HEK293 (cell line): ENCODE measurements at regions not wholly inside any gene's neighbourhood (a gene's known extent, or its start where the extent isn't known, plus 50 kb on each side); places are given as distances from the start of the nearest gene placed in this dataset.

Experiments
- CTCF ChIA-PET: fragments of 350-600 bp; formaldehyde crosslinking; extraction: SDS; loops from one replicate; lab custom pipeline; 2021; ENCODE audit warnings: antibody characterized with exemption; lab: Yijun Ruan, JAX
- POLR2A ChIA-PET: fragments of 300-600 bp; formaldehyde crosslinking; extraction: SDS; loops from one replicate; lab custom pipeline; 2020; ENCODE audit warnings: antibody characterized with exemption, inconsistent platforms; lab: Yijun Ruan, JAX
- H3K27ac ChIP-seq: fragments of 200-500 bp; sonication (Bioruptor generic); 2 replicates; pipeline ENCODE4 v1.5.1; 2014; ENCODE audit warnings: low read depth, low read length, control low read depth, inconsistent platforms; ENCODE audit errors: extremely low read depth
- H3K36me3 ChIP-seq, 2 experiments: fragments of 200-500 bp in 1 of 2; sonication (Bioruptor generic) in 1 of 2; 1 replicate in 1 of 2; 2 replicates in 1 of 2; pipeline ENCODE4 v1.5.1; 2014 to 2017; ENCODE audit warnings: inconsistent platforms in 2 of 2, low read length in 2 of 2; ENCODE audit not compliant: control insufficient read depth in 2 of 2, insufficient read depth in 1 of 2
- H3K4me1 ChIP-seq: fragments of 200-500 bp; sonication (Bioruptor generic); 2 replicates; pipeline ENCODE4 v1.5.1; 2014; ENCODE audit warnings: mild to moderate bottlenecking, low read length, inconsistent platforms; ENCODE audit not compliant: control insufficient read depth, insufficient read depth
- H3K4me3 ChIP-seq: 2 replicates; pipeline ENCODE4 v1.5.1; 2011; ENCODE audit warnings: low read depth, mild to moderate bottlenecking, control low read depth, low read length, moderate library complexity
- H3K9me3 ChIP-seq: fragments of 200-500 bp; sonication (Bioruptor generic); 2 replicates; pipeline ENCODE4 v1.5.1; 2014; ENCODE audit warnings: low read depth, low read length, inconsistent platforms; ENCODE audit not compliant: control insufficient read depth, insufficient read depth
- BCL11A ChIP-seq: fragments of 450-650 bp; formaldehyde crosslinking; IDR thresholded peaks from 2 replicates; pipeline ENCODE4 v1.5.1; 2016; ENCODE audit warnings: low read depth, missing biosample characterization, missing genetic modification characterization
- IKZF3 ChIP-seq: fragments of 450-650 bp; IDR thresholded peaks from 2 replicates; pipeline ENCODE4 v1.5.0; 2018; ENCODE audit warnings: missing biosample characterization, mild to moderate bottlenecking, missing genetic modification characterization, moderate library complexity
- KLF9 ChIP-seq: fragments of 450-650 bp; formaldehyde crosslinking; IDR thresholded peaks from 2 replicates; pipeline ENCODE4 v1.5.1; 2016; ENCODE audit warnings: missing biosample characterization, missing genetic modification characterization, low read depth
- OVOL3 ChIP-seq: fragments of 450-650 bp; formaldehyde crosslinking; IDR thresholded peaks from 2 replicates; pipeline ENCODE4 v1.5.1; 2016; ENCODE audit warnings: missing biosample characterization, missing genetic modification characterization
- TRIM28 ChIP-seq: IDR thresholded peaks from 2 replicates; pipeline ENCODE4 v1.6.1; 2011; ENCODE audit warnings: low read length, control low read depth, borderline replicate concordance
- ZBTB20 ChIP-seq: fragments of 450-650 bp; formaldehyde crosslinking; IDR thresholded peaks from 2 replicates; pipeline ENCODE4 v1.5.1; 2016; ENCODE audit warnings: missing biosample characterization, missing genetic modification characterization
- ZFP3 ChIP-seq: fragments of 450-650 bp; formaldehyde crosslinking; IDR thresholded peaks from 2 replicates; pipeline ENCODE4 v1.5.1; 2016; ENCODE audit warnings: low read depth, missing biosample characterization, missing genetic modification characterization
- ZFP37 ChIP-seq: fragments of 450-650 bp; formaldehyde crosslinking; IDR thresholded peaks from 2 replicates; pipeline ENCODE4 v1.5.1; 2016; ENCODE audit warnings: missing biosample characterization, missing genetic modification characterization
- ZNF132 ChIP-seq: fragments of 450-650 bp; formaldehyde crosslinking; IDR thresholded peaks from 2 replicates; pipeline ENCODE4 v1.5.1; 2017; ENCODE audit warnings: missing biosample characterization, missing genetic modification characterization, borderline replicate concordance
- ZNF175 ChIP-seq: fragments of 450-650 bp; formaldehyde crosslinking; IDR thresholded peaks from 2 replicates; pipeline ENCODE4 v1.5.1; 2016; ENCODE audit warnings: missing biosample characterization, missing genetic modification characterization
- ZNF2 ChIP-seq: fragments of 450-650 bp; formaldehyde crosslinking; IDR thresholded peaks from 2 replicates; pipeline ENCODE4 v1.5.1; 2016; ENCODE audit warnings: missing biosample characterization, missing genetic modification characterization
- ZNF292 ChIP-seq: fragments of 450-650 bp; formaldehyde crosslinking; IDR thresholded peaks from 2 replicates; pipeline ENCODE4 v1.5.1; 2016; ENCODE audit warnings: low read depth, missing biosample characterization, missing genetic modification characterization, borderline replicate concordance
- ZNF354C ChIP-seq: fragments of 450-650 bp; formaldehyde crosslinking; IDR thresholded peaks from 2 replicates; pipeline ENCODE4 v1.5.1; 2016; ENCODE audit warnings: missing biosample characterization, missing genetic modification characterization, low read depth, borderline replicate concordance
- ZNF394 ChIP-seq: fragments of 450-650 bp; formaldehyde crosslinking; IDR thresholded peaks from 2 replicates; pipeline ENCODE4 v1.5.1; 2016; ENCODE audit warnings: missing biosample characterization, missing genetic modification characterization, mild to moderate bottlenecking, moderate library complexity, borderline replicate concordance
- ZNF433 ChIP-seq: fragments of 450-650 bp; formaldehyde crosslinking; IDR thresholded peaks from 2 replicates; pipeline ENCODE4 v1.5.1; 2016; ENCODE audit warnings: missing biosample characterization, missing genetic modification characterization, low read depth
- ZNF501 ChIP-seq: fragments of 450-650 bp; formaldehyde crosslinking; IDR thresholded peaks from 2 replicates; pipeline ENCODE4 v1.5.1; 2016; ENCODE audit warnings: missing biosample characterization, missing genetic modification characterization
- ZNF529 ChIP-seq: fragments of 450-650 bp; formaldehyde crosslinking; IDR thresholded peaks from 2 replicates; pipeline ENCODE4 v1.5.1; 2017; ENCODE audit warnings: missing genetic modification characterization, missing biosample characterization; ENCODE audit not compliant: insufficient replicate concordance
- ZNF558 ChIP-seq: fragments of 450-650 bp; formaldehyde crosslinking; IDR thresholded peaks from 2 replicates; pipeline ENCODE4 v1.5.1; 2016; ENCODE audit warnings: missing biosample characterization, missing genetic modification characterization
- ZNF560 ChIP-seq: fragments of 450-650 bp; formaldehyde crosslinking; IDR thresholded peaks from 2 replicates; pipeline ENCODE4 v1.5.1; 2017; ENCODE audit warnings: missing biosample characterization, missing genetic modification characterization, borderline replicate concordance
- ZNF596 ChIP-seq: fragments of 450-650 bp; IDR thresholded peaks from 2 replicates; pipeline ENCODE4 v1.5.0; 2018; ENCODE audit warnings: missing biosample characterization, mild to moderate bottlenecking, missing genetic modification characterization, moderate library complexity
- ZNF600 ChIP-seq: fragments of 450-650 bp; formaldehyde crosslinking; IDR thresholded peaks from 2 replicates; pipeline ENCODE4 v1.5.1; 2016; ENCODE audit warnings: missing biosample characterization, missing genetic modification characterization
- ZNF629 ChIP-seq: fragments of 450-650 bp; formaldehyde crosslinking; IDR thresholded peaks from 2 replicates; pipeline ENCODE4 v1.5.1; 2017; ENCODE audit warnings: missing biosample characterization, missing genetic modification characterization
- ZNF654 ChIP-seq: fragments of 450-650 bp; formaldehyde crosslinking; IDR thresholded peaks from 2 replicates; pipeline ENCODE4 v1.5.1; 2016; ENCODE audit warnings: low read depth, missing biosample characterization, missing genetic modification characterization
- ZSCAN30 ChIP-seq: fragments of 450-650 bp; IDR thresholded peaks from 2 replicates; pipeline ENCODE4 v1.5.1; 2018; ENCODE audit warnings: missing biosample characterization, mild to moderate bottlenecking, missing genetic modification characterization, moderate library complexity
- TF ChIP-seq, protein P1 (sequence below): fragments of 450-650 bp; formaldehyde crosslinking; IDR thresholded peaks from 2 replicates; pipeline ENCODE4 v1.5.1; 2017; ENCODE audit warnings: missing biosample characterization, missing genetic modification characterization
- TF ChIP-seq, protein P2 (sequence below): fragments of 450-650 bp; formaldehyde crosslinking; IDR thresholded peaks from 2 replicates; pipeline ENCODE4 v1.5.1; 2016; ENCODE audit warnings: missing biosample characterization, missing genetic modification characterization
- TF ChIP-seq, protein P3 (sequence below): fragments of 450-650 bp; formaldehyde crosslinking; IDR thresholded peaks from 2 replicates; pipeline ENCODE4 v1.5.0; 2017; ENCODE audit warnings: missing biosample characterization, missing genetic modification characterization, borderline replicate concordance
- TF ChIP-seq, protein P4 (sequence below): fragments of 450-650 bp; formaldehyde crosslinking; IDR thresholded peaks from 2 replicates; pipeline ENCODE4 v1.5.1; 2016; ENCODE audit warnings: missing biosample characterization, missing genetic modification characterization

DNA sequence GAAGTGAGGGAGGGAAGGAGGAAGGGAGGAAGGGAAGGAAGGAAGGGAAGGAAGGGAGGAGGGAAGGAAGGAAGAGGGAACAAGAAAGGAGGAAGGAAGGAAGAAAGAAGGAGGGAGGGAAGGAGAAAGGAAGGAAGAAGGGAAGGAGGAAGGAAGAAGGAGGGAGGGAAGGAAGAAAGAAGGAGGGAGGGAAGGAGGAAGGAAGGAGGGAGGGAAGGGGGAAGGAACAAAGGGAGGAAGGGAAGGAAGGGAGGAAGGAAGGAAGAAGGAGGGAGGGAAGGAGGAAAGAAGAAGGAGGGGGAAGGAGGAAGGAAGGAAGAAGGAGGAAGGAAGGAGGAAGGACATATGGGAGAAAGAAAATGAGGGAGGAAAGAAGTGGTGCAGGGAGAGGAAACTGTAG, 184.7 kb upstream of the PMEPA1 start (continued):
- TF ChIP-seq ZNF394 (tag by site-specific recombination): no peak
- TF ChIP-seq, all 188 proteins: peak for 0

DNA sequence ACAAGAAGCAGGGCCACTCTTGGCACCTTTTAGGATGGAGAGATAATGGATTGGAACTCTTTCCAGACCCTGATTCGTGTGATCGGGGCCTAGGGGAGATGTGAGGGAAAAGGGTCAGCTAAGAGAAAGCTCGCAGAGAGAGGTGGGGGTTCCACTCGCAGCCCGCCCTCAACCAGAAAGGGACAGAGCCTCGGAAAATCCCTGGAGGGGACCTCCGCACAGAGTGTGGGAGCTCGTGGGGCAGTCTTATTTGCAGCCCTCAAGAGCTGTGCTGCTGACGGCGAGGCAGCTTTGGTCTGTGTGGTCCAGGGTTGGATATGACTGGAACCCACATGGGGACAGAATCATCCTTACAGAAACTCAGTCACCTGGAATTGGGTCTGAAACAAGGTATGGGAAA, 184.3 kb upstream of the PMEPA1 start:
- TF ChIP-seq IKZF3 (no peak), ZFP3 (tag by site-specific recombination) (no peak), ZNF654 (tag by site-specific recombination) (no peak), KLF9 (no peak), ZNF132 (tag by site-specific recombination) (no peak), ZSCAN30 (tag by site-specific recombination) (no peak)
- TF ChIP-seq, protein P1, sequence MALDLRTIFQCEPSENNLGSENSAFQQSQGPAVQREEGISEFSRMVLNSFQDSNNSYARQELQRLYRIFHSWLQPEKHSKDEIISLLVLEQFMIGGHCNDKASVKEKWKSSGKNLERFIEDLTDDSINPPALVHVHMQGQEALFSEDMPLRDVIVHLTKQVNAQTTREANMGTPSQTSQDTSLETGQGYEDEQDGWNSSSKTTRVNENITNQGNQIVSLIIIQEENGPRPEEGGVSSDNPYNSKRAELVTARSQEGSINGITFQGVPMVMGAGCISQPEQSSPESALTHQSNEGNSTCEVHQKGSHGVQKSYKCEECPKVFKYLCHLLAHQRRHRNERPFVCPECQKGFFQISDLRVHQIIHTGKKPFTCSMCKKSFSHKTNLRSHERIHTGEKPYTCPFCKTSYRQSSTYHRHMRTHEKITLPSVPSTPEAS (tag by site-specific recombination): no peak
- TF ChIP-seq, protein P2, sequence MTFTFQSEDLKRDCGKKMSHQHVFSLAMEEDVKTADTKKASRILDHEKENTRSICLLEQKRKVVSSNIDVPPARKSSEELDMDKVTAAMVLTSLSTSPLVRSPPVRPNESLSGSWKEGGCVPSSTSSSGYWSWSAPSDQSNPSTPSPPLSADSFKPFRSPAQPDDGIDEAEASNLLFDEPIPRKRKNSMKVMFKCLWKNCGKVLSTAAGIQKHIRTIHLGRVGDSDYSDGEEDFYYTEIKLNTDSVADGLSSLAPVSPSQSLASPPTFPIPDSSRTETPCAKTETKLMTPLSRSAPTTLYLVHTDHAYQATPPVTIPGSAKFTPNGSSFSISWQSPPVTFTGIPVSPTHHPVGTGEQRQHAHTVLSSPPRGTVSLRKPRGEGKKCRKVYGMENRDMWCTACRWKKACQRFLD (tag by site-specific recombination): no peak
- no peaks in the 10 kb centered on the region for H3K36me3 ChIP-seq
- no peak overlapping the region for H3K4me3 ChIP-seq
- POLR2A ChIA-PET: no interaction called here
- CTCF ChIA-PET: no interaction called here
- H3K9me3 ChIP-seq: no peaks in the 10 kb centered on the region
- no peak overlapping the region for H3K27ac ChIP-seq
- no peaks in the 10 kb centered on the region for H3K4me1 ChIP-seq

DNA sequence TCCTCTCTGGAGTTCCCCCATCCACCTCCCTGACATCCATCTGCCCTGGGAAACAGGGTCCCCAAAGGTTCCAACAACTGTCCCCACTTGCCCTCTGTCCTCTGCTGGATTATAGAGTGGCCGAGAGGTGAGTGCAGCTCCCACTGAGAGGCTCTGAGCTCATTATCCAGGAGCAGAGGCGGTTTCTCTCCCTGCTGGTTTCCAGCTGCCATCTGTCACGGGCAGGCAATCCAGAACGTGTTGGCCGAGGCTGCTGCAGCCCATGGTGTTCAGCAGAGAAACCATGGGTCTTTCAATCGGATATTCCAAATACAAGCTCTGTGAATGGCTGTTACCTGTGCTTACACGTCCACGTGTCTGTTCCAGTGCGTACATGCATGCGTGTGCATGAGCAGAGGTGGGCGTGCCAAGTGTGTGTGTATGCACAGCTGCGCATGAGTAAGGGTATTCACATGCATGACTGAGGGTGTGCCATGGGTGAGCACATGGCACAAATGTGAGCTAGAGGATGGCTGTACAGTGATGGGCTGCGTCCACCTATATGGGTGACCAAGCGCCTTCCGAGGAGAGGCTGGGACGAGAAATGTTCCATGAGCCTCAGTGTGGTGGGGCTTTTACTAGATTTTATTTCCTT, 183.7 kb upstream of the PMEPA1 start:
- no peaks in the 10 kb centered on the region for H3K36me3 ChIP-seq
- POLR2A ChIA-PET: no interaction called here
- TF ChIP-seq ZNF2 (no peak), ZBTB20 (no peak), ZNF354C (tag by site-specific recombination) (no peak), ZNF292 (no peak), ZNF596 (tag by site-specific recombination) (no peak), BCL11A (tag by site-specific recombination) (no peak), ZFP37 (tag by site-specific recombination) (no peak), OVOL3 (tag by site-specific recombination) (no peak), ZNF175 (tag by site-specific recombination) (no peak), ZNF529 (tag by site-specific recombination) (no peak), ZNF433 (no peak), TRIM28 (no peak), ZNF629 (no peak), ZNF558 (tag by site-specific recombination) (no peak), ZNF560 (tag by site-specific recombination) (no peak), ZNF600 (tag by site-specific recombination) (no peak), ZNF132 (tag by site-specific recombination) (no peak), ZNF501 (no peak)
- TF ChIP-seq, protein P3, sequence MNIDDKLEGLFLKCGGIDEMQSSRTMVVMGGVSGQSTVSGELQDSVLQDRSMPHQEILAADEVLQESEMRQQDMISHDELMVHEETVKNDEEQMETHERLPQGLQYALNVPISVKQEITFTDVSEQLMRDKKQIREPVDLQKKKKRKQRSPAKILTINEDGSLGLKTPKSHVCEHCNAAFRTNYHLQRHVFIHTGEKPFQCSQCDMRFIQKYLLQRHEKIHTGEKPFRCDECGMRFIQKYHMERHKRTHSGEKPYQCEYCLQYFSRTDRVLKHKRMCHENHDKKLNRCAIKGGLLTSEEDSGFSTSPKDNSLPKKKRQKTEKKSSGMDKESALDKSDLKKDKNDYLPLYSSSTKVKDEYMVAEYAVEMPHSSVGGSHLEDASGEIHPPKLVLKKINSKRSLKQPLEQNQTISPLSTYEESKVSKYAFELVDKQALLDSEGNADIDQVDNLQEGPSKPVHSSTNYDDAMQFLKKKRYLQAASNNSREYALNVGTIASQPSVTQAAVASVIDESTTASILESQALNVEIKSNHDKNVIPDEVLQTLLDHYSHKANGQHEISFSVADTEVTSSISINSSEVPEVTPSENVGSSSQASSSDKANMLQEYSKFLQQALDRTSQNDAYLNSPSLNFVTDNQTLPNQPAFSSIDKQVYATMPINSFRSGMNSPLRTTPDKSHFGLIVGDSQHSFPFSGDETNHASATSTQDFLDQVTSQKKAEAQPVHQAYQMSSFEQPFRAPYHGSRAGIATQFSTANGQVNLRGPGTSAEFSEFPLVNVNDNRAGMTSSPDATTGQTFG (tag by site-specific recombination): no peak
- TF ChIP-seq, protein P4, sequence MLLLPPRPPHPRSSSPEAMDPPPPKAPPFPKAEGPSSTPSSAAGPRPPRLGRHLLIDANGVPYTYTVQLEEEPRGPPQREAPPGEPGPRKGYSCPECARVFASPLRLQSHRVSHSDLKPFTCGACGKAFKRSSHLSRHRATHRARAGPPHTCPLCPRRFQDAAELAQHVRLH: no peak
- TF ChIP-seq, all 188 proteins: peak for 0
- Histone ChIP-seq H3K4me3 (no peak overlapping the region), H3K4me1 (no peaks in the 10 kb centered on the region), H3K27ac (no peak overlapping the region), H3K9me3 (no peaks in the 10 kb centered on the region)
- CTCF ChIA-PET: no interaction called here
